ENCODE measurements at regions not wholly inside any gene's neighbourhood (a gene's known extent, or its start where the extent isn't known, plus 50 kb on each side); places are given as distances from the start of the nearest gene placed in this dataset.

- no peak for TF ChIP-seq POLR2A (IDR thresholded peaks at IDR 0.05)
- no peak for TF ChIP-seq CTCF (IDR thresholded peaks at IDR 0.05 in 8 of 11, conservative IDR thresholded peaks at IDR 0.05 in 3 of 11)
Measured at GRCh38 chr12:89985935-89986334, 277.3 kb upstream of the ATP2B1 start.

All from spleen (tissue), 7 donors.